Small intestine (tissue), 7 donors: ENCODE measurements at regions not wholly inside any gene's neighbourhood (a gene's known extent, or its start where the extent isn't known, plus 50 kb on each side); places are given as distances from the start of the nearest gene placed in this dataset.

Experiments used
- DNase-seq, 2 donors: peaks; one replicate each; pipeline versions ENCODE4 v3.0.0 to v3.0.0-alpha.2; 2013
- FAIRE-seq: peaks from 2 replicates; lab custom pipeline; 2012; peaks lifted over from hg19 to GRCh38; lab: Jason Lieb, UNC
- H3K27ac ChIP-seq, 3 donors: one replicate each; pipeline ENCODE4 v1.5.1; 2013; ENCODE audit warnings: low read length in 2 of 3, mild to moderate bottlenecking in 2 of 3, control low read depth in 1 of 3, inconsistent platforms in 1 of 3, low read depth in 1 of 3, moderate library complexity in 1 of 3
- H3K27me3 ChIP-seq, 3 donors: one replicate each; pipeline ENCODE4 v1.6.1; 2013; ENCODE audit warnings: low read length in 3 of 3, inconsistent platforms in 1 of 3; ENCODE audit not compliant: control insufficient read depth in 3 of 3, insufficient read depth in 3 of 3
- H3K36me3 ChIP-seq, 3 donors: one replicate each; pipeline ENCODE4 v1.6.1; 2013; ENCODE audit warnings: low read length in 3 of 3, inconsistent platforms in 1 of 3, low read depth in 1 of 3, mild to moderate bottlenecking in 1 of 3, moderate library complexity in 1 of 3; ENCODE audit not compliant: control insufficient read depth in 3 of 3, insufficient read depth in 2 of 3
- H3K4me1 ChIP-seq, 3 donors: one replicate each; pipeline ENCODE4 v1.6.1; 2013; ENCODE audit warnings: low read length in 2 of 3, inconsistent platforms in 1 of 3, low read depth in 1 of 3, mild to moderate bottlenecking in 1 of 3, moderate library complexity in 1 of 3; ENCODE audit not compliant: control insufficient read depth in 3 of 3, insufficient read depth in 2 of 3
- H3K4me3 ChIP-seq, 3 donors: one replicate each; pipeline ENCODE4 v1.5.1; 2013; ENCODE audit warnings: low read length in 3 of 3, control low read depth in 1 of 3, inconsistent platforms in 1 of 3, low read depth in 1 of 3, mild to moderate bottlenecking in 1 of 3, moderate library complexity in 1 of 3
- H3K9me3 ChIP-seq, 2 donors: one replicate each; pipeline ENCODE4 v1.6.1; 2013; ENCODE audit warnings: low read depth in 1 of 2, low read length in 1 of 2; ENCODE audit not compliant: control insufficient read depth in 2 of 2, insufficient read depth in 1 of 2
- WGBS, 3 donors: extraction: QIAGEN DNeasy Blood & Tissue Kit; methylation state at CpG; one replicate each; pipeline ENCODE4 v1.1.7; 2013; 5-methylcytosine and 5-hydroxymethylcytosine counted together
- donor health status: healthy with polysubstance abuse.
- donor health status: control.
- donor health status: control.
- donor health status: Bipolar disorder and iron deficiency.
- donor health status: healthy.

DNA sequence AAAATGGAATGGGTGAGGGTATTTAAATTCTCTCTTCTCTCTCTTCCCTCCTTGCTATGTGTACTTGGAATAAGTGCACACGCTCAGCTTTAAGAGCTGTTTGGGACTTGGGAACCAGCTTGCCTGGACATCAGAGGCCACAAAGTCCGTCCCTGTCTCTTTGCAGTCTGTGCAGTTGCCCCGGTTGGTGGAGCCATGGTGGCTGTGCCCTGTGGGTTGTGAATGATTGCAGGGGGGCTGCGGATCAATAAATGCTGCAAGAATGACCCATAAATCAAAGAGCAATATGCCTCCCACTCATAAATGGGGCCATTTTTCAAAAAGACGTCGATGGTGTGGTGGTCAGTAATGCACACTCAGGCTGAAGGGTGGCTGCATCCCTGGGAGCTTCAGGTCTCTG is 135.1 kb upstream of the CST7 start:
- WGBS, 3 donors = 68 to 82% (median 68%) methylated on average over 6 of the region's 6 CpGs
- Histone ChIP-seq H3K27ac (no peak overlapping the region), H3K36me3 (no peaks in the 10 kb centered on the region), H3K9me3 (no peaks in the 10 kb centered on the region), H3K4me3 (no peak overlapping the region), H3K27me3 (no peaks in the 10 kb centered on the region), H3K4me1 (no peaks in the 10 kb centered on the region)
- DNase-seq = no peak
- no peak for FAIRE-seq

DNA sequence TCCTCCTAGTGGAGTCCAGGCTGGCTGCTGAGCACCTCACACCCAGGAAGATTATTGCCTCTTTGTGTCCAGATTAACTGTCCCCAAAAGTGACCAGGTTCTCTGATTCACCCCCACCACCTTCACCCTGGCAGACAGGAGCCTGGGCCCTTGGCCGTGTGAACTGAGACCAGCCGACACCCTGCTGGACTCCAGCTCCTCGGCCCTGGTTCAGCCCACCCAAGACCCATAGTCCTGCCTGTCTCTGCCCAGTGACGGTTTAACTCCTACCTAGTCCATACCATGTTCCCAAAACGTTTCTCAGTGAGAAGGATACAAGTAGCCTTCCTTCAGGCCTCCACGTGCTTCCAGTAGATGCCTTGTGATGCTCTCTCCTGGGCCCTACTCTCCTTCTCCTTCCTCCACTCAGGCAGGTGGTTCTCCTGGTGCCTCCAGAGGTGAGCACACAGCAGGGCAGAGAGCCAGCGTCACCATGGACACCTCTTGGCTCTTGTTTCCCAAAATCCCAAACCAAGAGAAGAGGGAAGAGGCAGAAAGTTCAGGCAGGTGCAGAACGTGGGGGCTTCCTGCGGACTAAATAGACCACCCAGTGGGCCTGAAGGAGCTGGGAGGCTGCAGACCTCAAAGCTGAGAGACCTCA is 134.4 kb upstream of the CST7 start:
- WGBS, 3 donors = 68 to 84% (median 70%) methylated on average over 9 of the region's 9 CpGs
- no peak for DNase-seq
- H3K27ac ChIP-seq = no peak overlapping the region
- H3K4me1 ChIP-seq = no peaks in the 10 kb centered on the region
- no peaks in the 10 kb centered on the region for H3K36me3 ChIP-seq
- no peaks in the 10 kb centered on the region for H3K9me3 ChIP-seq
- no peak overlapping the region for H3K4me3 ChIP-seq
- no peak for FAIRE-seq
- no peaks in the 10 kb centered on the region for H3K27me3 ChIP-seq

DNA sequence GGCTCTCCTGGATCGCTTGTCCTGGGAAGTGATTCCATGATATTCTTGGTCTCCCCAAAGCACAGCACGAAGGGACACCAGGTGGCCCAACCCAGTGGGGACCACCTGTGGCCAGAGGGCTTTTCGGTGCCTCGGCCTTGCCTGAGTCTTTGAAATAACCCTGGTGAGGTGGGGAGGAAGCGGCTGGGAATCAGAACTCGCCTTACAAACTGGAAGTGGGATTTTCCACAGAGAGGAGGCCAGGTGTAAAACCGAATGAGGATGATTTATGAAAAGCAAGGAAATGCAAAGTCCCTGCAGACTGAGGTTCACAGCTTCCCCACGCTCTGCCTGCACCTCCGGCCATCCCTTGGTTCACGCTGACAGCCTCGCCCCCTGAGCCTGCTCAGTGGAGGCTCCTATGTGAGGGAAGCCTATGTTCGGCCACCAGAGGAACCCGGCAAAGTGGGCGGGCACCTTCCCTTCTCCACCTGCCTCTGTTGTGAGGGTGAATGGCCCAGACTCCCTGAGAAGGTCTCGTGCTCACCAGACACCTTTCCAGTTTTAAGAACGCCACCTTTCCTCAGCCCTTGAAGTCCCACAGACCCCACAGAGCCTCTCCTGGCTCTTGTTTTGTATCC is 133.8 kb upstream of the CST7 start:
- no peaks in the 10 kb centered on the region for H3K4me1 ChIP-seq
- no peaks in the 10 kb centered on the region for H3K36me3 ChIP-seq
- FAIRE-seq = no peak
- H3K27ac ChIP-seq = no peak overlapping the region
- H3K4me3 ChIP-seq = no peak overlapping the region
- no peaks in the 10 kb centered on the region for H3K27me3 ChIP-seq
- no peaks in the 10 kb centered on the region for H3K9me3 ChIP-seq
- 72 to 83% (median 74%) methylated on average over 16 of the region's 16 CpGs for WGBS, 3 donors
- DNase-seq = no peak

DNA sequence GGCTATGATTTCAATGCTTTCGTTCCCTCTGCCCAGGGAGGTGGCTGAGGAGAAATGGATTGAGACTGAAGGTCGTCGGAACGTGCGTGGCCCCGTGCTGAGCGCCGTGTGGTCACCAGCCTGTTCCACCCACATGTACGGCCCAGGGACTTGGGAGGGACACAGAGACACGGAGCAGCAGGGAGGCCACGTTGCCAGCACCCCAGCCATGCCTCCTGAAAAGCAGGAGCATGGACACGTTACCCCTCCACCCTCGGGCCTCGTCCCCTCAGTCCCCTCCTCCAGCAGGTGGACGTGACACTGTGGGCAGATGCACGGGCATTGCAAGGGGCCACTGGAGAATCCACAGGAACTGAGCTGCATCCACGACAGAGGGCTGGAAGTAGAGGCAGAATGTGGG is 133.1 kb upstream of the CST7 start:
- H3K4me1 ChIP-seq = no peaks in the 10 kb centered on the region
- no peak for DNase-seq
- no peak overlapping the region for H3K4me3 ChIP-seq
- 80 to 86% (median 84%) methylated on average over 17 of the region's 17 CpGs for WGBS, 3 donors
- no peak for FAIRE-seq
- no peaks in the 10 kb centered on the region for H3K9me3 ChIP-seq
- H3K27me3 ChIP-seq = no peaks in the 10 kb centered on the region
- no peaks in the 10 kb centered on the region for H3K36me3 ChIP-seq
- H3K27ac ChIP-seq = no peak overlapping the region

- Histone ChIP-seq H3K4me3 (no peak overlapping the region), H3K36me3 (no peaks in the 10 kb centered on the region), H3K27me3 (no peaks in the 10 kb centered on the region), H3K27ac (no peak overlapping the region), H3K9me3 (no peaks in the 10 kb centered on the region), H3K4me1 (no peaks in the 10 kb centered on the region)
- no peak for DNase-seq
- FAIRE-seq = no peak
- WGBS, 3 donors = 62 to 75% (median 67%) methylated on average over 6 of the region's 6 CpGs
Observed at GRCh38 chr20:24816431-24816830, 132.6 kb upstream of the CST7 start.

DNA sequence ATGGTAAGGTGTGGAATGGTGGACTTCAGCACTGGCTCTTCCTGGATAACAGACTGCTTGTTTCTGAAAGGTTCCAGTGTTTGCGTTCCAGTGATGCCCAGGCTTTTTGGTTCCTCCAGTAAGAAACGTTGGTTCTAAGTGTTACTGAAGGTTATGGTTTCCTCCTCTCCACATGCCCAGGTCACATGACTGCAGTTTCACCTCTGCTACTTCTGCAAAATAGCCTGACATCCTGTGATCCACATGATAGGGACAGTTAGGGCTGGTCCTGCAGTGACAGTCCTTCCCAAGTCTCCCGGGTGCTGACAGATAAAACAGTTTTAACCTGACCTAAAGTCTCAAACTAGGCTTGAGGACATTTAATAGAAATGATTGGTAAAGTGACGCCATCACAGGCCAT is 132.2 kb upstream of the CST7 start:
- Histone ChIP-seq H3K4me1 (no peaks in the 10 kb centered on the region), H3K27me3 (no peaks in the 10 kb centered on the region), H3K27ac (no peak overlapping the region), H3K36me3 (no peaks in the 10 kb centered on the region), H3K9me3 (no peaks in the 10 kb centered on the region), H3K4me3 (no peak overlapping the region)
- no peak for FAIRE-seq
- WGBS, 3 donors = 42 to 57% (median 46%) methylated on average over 4 of the region's 4 CpGs
- no peak for DNase-seq

DNA sequence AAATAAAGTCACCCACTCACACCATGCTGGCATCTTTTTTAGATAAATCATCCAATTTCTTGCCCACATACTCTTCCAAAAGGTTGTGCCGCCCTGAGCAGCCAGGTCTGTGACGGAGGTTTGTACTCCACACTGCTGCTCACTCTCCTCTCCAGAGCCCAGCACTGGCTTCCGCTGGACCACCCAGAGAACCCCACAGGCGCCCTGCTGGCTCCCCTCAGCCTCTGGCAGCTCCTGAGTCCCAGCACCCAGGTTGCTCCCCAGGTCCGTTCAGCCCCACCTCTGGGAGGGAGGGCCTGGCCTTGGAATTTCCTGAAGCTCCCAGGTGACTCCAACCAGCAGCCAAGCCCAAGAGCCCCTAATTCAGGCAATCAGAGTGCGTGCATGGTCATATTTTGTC is 131.7 kb upstream of the CST7 start:
- WGBS, 3 donors = 67 to 85% (median 79%) methylated on average over 6 of the region's 6 CpGs
- Histone ChIP-seq H3K36me3 (no peaks in the 10 kb centered on the region), H3K4me3 (no peak overlapping the region), H3K4me1 (no peaks in the 10 kb centered on the region), H3K27ac (no peak overlapping the region), H3K27me3 (no peaks in the 10 kb centered on the region), H3K9me3 (no peaks in the 10 kb centered on the region)
- no peak for DNase-seq
- FAIRE-seq = no peak

- FAIRE-seq (no peak), DNase-seq (no peak)
- Histone ChIP-seq H3K27ac (no peak overlapping the region), H3K4me3 (no peak overlapping the region), H3K9me3 (no peaks in the 10 kb centered on the region), H3K4me1 (no peaks in the 10 kb centered on the region), H3K36me3 (no peaks in the 10 kb centered on the region), H3K27me3 (no peaks in the 10 kb centered on the region)
- WGBS, 3 donors = 75 to 81% (median 79%) methylated on average over 5 of the region's 5 CpGs
Observed at GRCh38 chr20:24818056-24818455, 131.0 kb upstream of the CST7 start.
